ENCODE measurements at regions not wholly inside any gene's neighbourhood (a gene's known extent, or its start where the extent isn't known, plus 50 kb on each side); places are given as distances from the start of the nearest gene placed in this dataset.
A peak's percentile ranks its signal among the peaks of the same experiment; 100 is the strongest.

DNA sequence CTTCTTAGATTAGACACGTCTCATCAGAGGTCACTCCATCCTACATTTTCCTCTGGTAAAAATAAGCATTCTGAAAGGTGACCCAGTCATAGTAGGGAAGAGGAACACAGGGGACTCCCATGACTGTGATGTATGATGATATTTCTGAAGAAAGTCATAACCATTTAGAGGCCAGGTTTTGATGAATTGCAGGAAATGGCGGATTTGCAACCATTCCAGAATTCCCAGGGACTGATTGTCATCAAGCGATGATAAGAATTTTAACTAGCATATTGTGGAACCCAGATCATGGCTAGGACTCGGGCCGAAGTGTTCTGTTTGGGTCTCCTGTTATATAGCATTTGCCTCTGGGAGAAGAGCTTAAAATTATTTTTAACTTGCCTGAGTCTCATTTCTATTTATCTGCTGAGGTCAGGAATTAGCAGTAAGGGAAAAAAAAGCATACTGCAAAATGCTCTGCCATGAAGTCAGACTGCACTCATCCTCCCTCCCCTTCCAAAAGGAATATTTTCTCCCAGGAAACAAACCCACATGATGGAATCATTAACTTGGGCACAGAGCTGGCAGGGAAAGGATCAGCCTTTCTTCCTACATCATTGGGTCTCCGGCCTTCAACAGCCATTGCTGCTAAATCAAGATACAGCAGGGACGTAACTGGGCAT, 286.7 kb downstream of the HLX start:
- in situ Hi-C loops (cut with HindIII; ENCODE audit: low pct_ligation_motif_present, low sequenced_read_pairs), result no loop called here
- Histone ChIP-seq H3K36me3 (replicated peaks) (no peaks in the 10 kb centered on the region), H3K27ac (no peak overlapping the region), H3K27me3 (replicated peaks) (no peaks in the 10 kb centered on the region), H3K4me3 (ENCODE audit: low read depth, low read length) (no peak overlapping the region)
- TF ChIP-seq, protein P1, sequence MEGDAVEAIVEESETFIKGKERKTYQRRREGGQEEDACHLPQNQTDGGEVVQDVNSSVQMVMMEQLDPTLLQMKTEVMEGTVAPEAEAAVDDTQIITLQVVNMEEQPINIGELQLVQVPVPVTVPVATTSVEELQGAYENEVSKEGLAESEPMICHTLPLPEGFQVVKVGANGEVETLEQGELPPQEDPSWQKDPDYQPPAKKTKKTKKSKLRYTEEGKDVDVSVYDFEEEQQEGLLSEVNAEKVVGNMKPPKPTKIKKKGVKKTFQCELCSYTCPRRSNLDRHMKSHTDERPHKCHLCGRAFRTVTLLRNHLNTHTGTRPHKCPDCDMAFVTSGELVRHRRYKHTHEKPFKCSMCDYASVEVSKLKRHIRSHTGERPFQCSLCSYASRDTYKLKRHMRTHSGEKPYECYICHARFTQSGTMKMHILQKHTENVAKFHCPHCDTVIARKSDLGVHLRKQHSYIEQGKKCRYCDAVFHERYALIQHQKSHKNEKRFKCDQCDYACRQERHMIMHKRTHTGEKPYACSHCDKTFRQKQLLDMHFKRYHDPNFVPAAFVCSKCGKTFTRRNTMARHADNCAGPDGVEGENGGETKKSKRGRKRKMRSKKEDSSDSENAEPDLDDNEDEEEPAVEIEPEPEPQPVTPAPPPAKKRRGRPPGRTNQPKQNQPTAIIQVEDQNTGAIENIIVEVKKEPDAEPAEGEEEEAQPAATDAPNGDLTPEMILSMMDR (IDR thresholded peaks at IDR 0.05; ENCODE audit: low read depth, low read length, missing control alignments), result no peak
- DNase-seq, result no peak

DNA sequence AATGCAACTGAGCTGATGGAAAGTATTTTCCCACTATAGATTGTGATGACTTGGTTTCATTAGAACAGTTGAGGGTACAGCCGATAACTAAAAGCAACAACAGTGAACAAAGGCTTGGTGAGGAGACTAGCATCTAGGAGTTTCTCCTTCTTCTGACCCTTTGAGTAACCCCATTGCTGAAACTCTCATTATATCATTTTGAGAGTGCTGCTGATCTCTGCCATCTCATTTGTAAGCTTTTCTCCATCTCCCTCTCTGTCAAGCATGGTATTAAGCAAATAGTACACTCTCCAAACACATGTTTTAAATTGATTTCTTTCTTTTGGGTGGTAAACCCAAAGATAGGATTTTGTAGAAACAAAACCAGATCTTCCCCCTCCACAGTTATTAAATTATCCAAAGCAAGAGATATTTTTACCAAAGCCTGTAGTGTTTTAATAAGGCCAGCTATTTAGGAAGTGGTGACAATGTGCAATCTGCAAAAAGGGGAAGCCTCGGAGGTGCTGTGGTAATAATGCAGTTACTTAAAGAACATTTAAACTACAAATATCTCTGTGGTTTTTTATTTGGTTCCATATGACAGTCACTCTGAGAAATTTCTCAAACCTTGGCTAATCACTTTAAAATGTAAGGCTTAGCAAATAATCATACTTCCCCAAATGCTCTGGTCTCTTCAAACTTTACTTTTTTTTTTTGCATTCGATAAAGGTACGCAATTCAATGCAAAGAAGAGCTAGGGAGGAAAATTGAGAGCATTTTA, 287.5 kb downstream of the HLX start:
- Histone ChIP-seq H3K27ac (no peak overlapping the region), H3K36me3 (replicated peaks) (no peaks in the 10 kb centered on the region), H3K27me3 (replicated peaks) (no peaks in the 10 kb centered on the region), H3K4me3 (ENCODE audit: low read depth, low read length) (no peak overlapping the region)
- TF ChIP-seq, protein P1 (IDR thresholded peaks at IDR 0.05; ENCODE audit: low read depth, low read length, missing control alignments), result no peak
- no peak for DNase-seq
- in situ Hi-C loops (cut with HindIII; ENCODE audit: low pct_ligation_motif_present, low sequenced_read_pairs), result no loop called here

DNA sequence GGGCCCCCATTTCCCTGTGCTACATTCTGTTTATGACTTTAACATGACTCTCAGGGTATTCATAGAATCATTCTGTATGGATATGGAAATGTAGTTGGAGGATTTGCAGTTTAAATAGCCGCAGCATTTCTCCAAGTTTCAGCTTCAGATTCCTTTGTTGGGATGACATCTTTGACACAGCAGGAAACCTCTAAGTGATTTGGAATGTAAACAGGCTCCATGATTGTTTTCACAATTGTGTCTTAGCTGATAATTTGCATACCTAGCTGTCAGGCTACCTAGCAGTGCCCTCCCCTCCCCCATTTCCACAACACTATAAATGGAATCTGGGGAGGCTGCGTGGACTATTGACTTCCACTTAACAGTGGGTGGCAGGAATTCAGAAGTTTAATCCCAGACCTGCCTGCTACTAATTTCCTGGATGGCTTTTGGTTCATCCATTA, 290.2 kb downstream of the HLX start:
- Histone ChIP-seq H3K4me3 (ENCODE audit: low read depth, low read length) (no peak overlapping the region), H3K27me3 (replicated peaks) (no peaks in the 10 kb centered on the region), H3K27ac (no peak overlapping the region), H3K36me3 (replicated peaks) (no peaks in the 10 kb centered on the region)
- in situ Hi-C loops (cut with HindIII; ENCODE audit: low pct_ligation_motif_present, low sequenced_read_pairs), result no loop called here
- peak; percentile 14 for DNase-seq
- TF ChIP-seq, protein P1 (IDR thresholded peaks at IDR 0.05; ENCODE audit: low read depth, low read length, missing control alignments), result no peak

DNA sequence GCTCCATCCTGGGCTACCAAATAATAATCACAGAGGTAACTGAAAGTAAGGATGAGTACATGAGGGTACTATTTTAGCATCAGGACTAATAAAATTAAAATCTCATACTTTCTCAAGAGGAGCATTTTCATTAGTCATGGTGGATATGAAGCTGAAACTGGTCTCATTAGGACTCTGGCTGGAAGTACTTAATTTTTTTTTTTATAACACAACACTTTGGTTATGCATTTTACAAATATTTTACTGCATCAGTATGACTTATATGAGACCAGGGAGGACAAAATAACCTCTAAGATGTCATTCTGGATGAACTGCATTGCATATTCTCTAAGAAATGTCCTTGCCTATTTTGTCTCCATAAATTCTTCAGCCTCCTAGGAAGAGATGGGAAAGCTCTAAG, 290.9 kb downstream of the HLX start:
- in situ Hi-C loops (cut with HindIII; ENCODE audit: low pct_ligation_motif_present, low sequenced_read_pairs), result no loop called here
- Histone ChIP-seq H3K36me3 (replicated peaks) (no peaks in the 10 kb centered on the region), H3K27me3 (replicated peaks) (no peaks in the 10 kb centered on the region), H3K27ac (no peak overlapping the region), H3K4me3 (ENCODE audit: low read depth, low read length) (no peak overlapping the region)
- TF ChIP-seq, protein P1 (IDR thresholded peaks at IDR 0.05; ENCODE audit: low read depth, low read length, missing control alignments), result no peak
- DNase-seq, result no peak

DNA sequence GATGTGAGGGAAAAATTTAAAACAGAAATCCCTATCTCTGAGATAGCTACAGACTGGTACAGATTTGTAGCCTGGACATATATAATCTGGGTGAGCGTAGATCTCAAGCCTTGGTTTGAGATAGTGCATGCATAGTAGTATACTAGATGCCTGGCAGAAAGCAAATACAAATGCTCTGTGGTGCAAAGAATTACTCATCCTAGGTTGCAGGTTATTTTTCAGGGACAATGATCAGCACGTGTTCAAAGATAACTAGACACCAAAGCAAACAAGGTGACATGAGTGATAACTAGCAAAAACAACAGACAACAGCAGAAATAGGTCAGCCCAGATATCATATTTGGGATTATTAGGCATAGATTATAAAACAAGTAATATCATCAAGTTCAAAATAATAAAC, 292.5 kb downstream of the HLX start:
- no peak overlapping the region for H3K4me3 ChIP-seq (ENCODE audit: low read depth, low read length)
- no peak overlapping the region for H3K27ac ChIP-seq
- TF ChIP-seq, protein P1 (IDR thresholded peaks at IDR 0.05; ENCODE audit: low read depth, low read length, missing control alignments), result no peak
- no peaks in the 10 kb centered on the region for H3K27me3 ChIP-seq (replicated peaks)
- no peak for DNase-seq
- no peaks in the 10 kb centered on the region for H3K36me3 ChIP-seq (replicated peaks)
- in situ Hi-C loops (cut with HindIII; ENCODE audit: low pct_ligation_motif_present, low sequenced_read_pairs), result no loop called here
